ENCODE measurements at regions not wholly inside any gene's neighbourhood (a gene's known extent, or its start where the extent isn't known, plus 50 kb on each side); places are given as distances from the start of the nearest gene placed in this dataset.

GRCh38 chr7:18363751-18364380 lies 131.7 kb upstream of the HDAC9 start:
- DNase-seq (ENCODE audit: low spot score), result no peak

GRCh38 chr7:18364396-18364795 lies 131.2 kb upstream of the HDAC9 start:
- no peak for DNase-seq (ENCODE audit: low spot score)

GRCh38 chr7:18366394-18366793 lies 129.2 kb upstream of the HDAC9 start:
- DNase-seq (ENCODE audit: low spot score), result no peak

GRCh38 chr7:18369011-18369410 lies 126.5 kb upstream of the HDAC9 start:
- no peak for DNase-seq (ENCODE audit: low spot score)

GRCh38 chr7:18370633-18371032 lies 124.9 kb upstream of the HDAC9 start:
- DNase-seq (ENCODE audit: low spot score), result no peak

GRCh38 chr7:18378989-18379605 lies 116.5 kb upstream of the HDAC9 start:
- DNase-seq (ENCODE audit: low spot score), result no peak

- DNase-seq (ENCODE audit: low spot score), result no peak
Observed at GRCh38 chr7:18384491-18385143, 110.9 kb upstream of the HDAC9 start.

GRCh38 chr7:18386607-18387006 lies 108.9 kb upstream of the HDAC9 start:
- no peak for DNase-seq (ENCODE audit: low spot score)

GRCh38 chr7:18387191-18387735 lies 108.3 kb upstream of the HDAC9 start:
- DNase-seq (ENCODE audit: low spot score), result no peak

GRCh38 chr7:18390535-18390907 lies 105.0 kb upstream of the HDAC9 start:
- no peak for DNase-seq (ENCODE audit: low spot score)

- no peak for DNase-seq (ENCODE audit: low spot score)
Observed at GRCh38 chr7:18393465-18394118, 102.0 kb upstream of the HDAC9 start.

GRCh38 chr7:18395868-18396267 lies 99.7 kb upstream of the HDAC9 start:
- DNase-seq (ENCODE audit: low spot score), result no peak

- no peak for DNase-seq (ENCODE audit: low spot score)
Observed at GRCh38 chr7:18396953-18397352, 98.6 kb upstream of the HDAC9 start.

- DNase-seq (ENCODE audit: low spot score), result peak; percentile 9
Observed at GRCh38 chr7:18399436-18400235, 95.9 kb upstream of the HDAC9 start.

GRCh38 chr7:18400275-18400674 lies 95.3 kb upstream of the HDAC9 start:
- no peak for DNase-seq (ENCODE audit: low spot score)

- DNase-seq (ENCODE audit: low spot score), result no peak
Observed at GRCh38 chr7:18400726-18401125, 94.8 kb upstream of the HDAC9 start.

- no peak for DNase-seq (ENCODE audit: low spot score)
Observed at GRCh38 chr7:18401757-18402156, 93.8 kb upstream of the HDAC9 start.

- peak; percentile 32 for DNase-seq (ENCODE audit: low spot score)
Observed at GRCh38 chr7:18402488-18403183, 92.9 kb upstream of the HDAC9 start.

GRCh38 chr7:18405726-18406125 lies 89.8 kb upstream of the HDAC9 start:
- no peak for DNase-seq (ENCODE audit: low spot score)

GRCh38 chr7:18407385-18407784 lies 88.2 kb upstream of the HDAC9 start:
- DNase-seq (ENCODE audit: low spot score), result no peak

GRCh38 chr7:18408461-18408860 lies 87.1 kb upstream of the HDAC9 start:
- peak; percentile 42 for DNase-seq (ENCODE audit: low spot score)
